HTR-8/SVneo (cell line): ENCODE measurements at regions not wholly inside any gene's neighbourhood (a gene's known extent, or its start where the extent isn't known, plus 50 kb on each side); places are given as distances from the start of the nearest gene placed in this dataset.

ENCODE experiments used
- DNase-seq: peaks from one replicate; pipeline ENCODE4 v3.0.0; 2011; ENCODE audit warnings: low spot score, mixed read lengths; ENCODE audit not compliant: insufficient read length
- FAIRE-seq: peaks from 2 replicates; lab custom pipeline; 2011; peaks lifted over from hg19 to GRCh38; lab: Jason Lieb, UNC

GRCh38 chr1:119294722-119295121 is 73.9 kb upstream of the HAO2 start:
- no peak for FAIRE-seq
- no peak for DNase-seq

DNA sequence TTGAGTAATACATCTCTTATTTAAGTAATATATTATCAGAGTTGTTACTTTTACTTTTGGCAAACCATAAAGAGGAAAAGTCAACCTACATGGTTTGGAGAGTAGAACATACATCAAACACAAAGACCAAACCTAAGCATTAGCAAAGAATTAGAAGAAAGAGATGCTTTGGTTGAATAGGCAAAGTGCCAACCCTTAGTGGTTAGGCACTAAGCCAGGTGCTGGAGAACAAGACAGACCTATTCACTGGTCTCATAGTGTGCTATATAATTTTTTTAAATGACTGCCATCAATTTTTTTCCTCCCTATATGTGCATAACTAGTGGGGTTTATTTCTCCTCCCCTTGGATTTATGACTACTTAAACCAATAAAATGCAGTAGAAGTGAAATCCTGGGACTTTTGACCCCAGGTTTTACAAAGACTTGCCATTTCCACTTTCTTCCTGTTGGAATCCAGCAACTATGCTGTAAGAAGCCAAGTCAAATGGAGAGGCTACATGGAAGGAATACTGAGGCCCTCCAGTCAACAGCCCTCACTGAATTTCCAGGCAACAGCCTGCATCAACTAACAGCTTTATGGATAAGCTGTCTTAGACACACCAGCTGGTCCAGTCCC is 69.8 kb upstream of the HAO2 start:
- DNase-seq (no peak), FAIRE-seq (no peak)

DNA sequence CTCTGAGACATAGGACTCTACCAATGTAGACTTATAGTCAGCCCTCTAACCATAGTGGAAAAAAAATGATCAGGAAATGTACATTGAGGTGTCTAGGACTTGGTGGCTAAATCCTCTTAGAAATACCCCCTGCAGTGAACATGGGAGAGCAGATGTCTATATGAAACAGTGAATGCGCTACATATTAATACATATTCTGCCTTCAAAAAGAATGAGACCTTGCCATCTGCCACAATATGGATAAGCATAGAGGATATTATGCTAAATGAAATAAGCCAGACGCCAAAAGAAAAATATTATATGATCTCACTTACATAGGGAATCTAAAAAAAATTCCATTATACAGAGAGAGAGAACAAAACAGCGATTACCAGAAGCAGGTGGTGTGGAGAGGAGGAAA is 66.6 kb upstream of the HAO2 start:
- DNase-seq, result no peak
- FAIRE-seq, result no peak

- no peak for DNase-seq
Observed at GRCh38 chr1:119308130-119308700, 60.4 kb upstream of the HAO2 start.

DNA sequence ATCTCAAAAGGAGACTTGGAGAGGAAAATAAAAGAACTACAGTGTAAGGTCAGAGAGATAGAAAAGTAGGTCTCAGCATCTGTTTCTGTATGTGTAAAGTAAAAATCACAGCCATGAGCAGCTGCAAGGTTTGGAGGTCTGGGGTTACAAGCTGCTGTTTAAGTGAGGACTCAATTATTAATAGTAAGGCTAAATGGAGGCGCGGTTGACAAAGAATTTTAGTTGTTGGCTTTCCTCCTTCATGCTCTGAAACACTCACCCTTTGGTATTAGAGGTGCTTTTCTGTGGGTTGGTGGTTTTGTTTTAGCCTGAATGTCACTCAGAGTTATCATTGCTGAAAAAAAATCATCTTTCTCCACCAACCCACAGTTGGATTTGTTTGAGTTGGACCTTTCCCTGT is 59.8 kb upstream of the HAO2 start:
- no peak for FAIRE-seq
- DNase-seq, result no peak

More at GRCh38 chr1:119308130-119308700, 60.4 kb upstream of the HAO2 start:
- no peak for FAIRE-seq

DNA sequence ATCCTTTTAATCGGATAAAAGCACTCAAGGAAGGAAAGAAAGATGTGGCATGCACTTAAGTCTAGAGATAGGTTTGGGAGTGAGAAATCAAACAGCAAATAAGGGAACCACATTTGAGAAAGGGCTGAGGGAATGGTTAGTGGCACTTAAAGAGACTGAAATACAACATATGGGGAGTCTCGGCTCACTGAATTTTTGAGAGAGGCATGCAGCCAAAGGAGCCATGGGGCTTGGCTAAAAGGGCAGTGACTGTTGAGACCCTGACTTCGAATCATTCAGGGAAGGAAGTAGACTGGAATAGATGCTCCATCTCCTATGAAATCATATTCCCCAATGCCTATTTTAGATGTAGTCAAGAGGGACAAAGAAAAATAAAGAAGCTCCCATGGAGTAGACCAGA is 58.3 kb upstream of the HAO2 start:
- DNase-seq, result no peak
- no peak for FAIRE-seq

GRCh38 chr1:119312500-119312899 is 56.1 kb upstream of the HAO2 start:
- FAIRE-seq, result no peak
- no peak for DNase-seq

- no peak for FAIRE-seq
- no peak for DNase-seq
Observed at GRCh38 chr1:119314001-119314796, 54.4 kb upstream of the HAO2 start.

GRCh38 chr1:119316870-119317416 is 51.6 kb upstream of the HAO2 start:
- DNase-seq, result no peak
- FAIRE-seq, result no peak

DNA sequence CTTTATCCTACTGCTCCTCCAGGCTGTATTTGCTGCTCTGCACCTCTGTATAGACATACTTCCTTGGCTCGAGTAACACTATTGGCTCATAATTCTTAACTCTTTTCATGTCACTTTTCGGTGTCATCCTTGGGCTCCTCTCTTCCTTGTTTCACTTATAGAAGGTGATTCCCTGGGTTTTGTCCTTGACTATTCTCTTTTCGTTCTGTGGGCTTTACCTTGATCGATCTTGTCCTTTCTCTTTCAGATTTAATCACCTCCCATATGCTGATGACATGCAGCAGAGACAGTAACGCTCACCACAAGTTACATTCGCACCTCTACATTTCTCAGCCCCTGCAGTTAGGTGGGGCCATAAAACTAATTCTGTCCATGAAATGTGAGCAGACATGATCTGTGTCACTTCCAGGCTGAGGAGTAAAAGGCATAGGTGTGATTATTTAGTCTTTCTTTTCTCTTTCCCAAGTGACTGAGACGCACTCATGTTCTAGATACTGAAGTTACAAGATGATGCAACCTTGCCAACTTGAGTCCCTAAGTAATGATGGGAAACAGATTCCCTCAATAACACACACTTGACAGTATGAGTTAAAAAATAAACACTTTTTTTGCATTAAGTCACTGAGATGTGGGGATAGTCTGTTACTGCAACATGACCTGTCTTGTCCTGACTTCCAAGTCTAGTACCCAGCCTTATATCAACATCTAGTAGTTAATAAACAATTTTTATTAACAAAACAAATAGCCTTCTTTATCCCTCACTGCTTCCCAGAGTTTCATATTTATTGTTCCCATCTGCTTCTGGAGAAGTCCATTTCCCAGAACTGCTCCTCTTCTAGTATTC is 49.9 kb upstream of the HAO2 start:
- DNase-seq, result no peak
- FAIRE-seq, result no peak
